ENCODE measurements at regions not wholly inside any gene's neighbourhood (a gene's known extent, or its start where the extent isn't known, plus 50 kb on each side); places are given as distances from the start of the nearest gene placed in this dataset.

GRCh38 chr5:24823625-24824024 is 178.8 kb upstream of the CDH10 start:
- no peak for TF ChIP-seq POLR2AphosphoS5 (IDR thresholded peaks at IDR 0.05; ENCODE audit: low read depth)
- TF ChIP-seq, protein P1, sequence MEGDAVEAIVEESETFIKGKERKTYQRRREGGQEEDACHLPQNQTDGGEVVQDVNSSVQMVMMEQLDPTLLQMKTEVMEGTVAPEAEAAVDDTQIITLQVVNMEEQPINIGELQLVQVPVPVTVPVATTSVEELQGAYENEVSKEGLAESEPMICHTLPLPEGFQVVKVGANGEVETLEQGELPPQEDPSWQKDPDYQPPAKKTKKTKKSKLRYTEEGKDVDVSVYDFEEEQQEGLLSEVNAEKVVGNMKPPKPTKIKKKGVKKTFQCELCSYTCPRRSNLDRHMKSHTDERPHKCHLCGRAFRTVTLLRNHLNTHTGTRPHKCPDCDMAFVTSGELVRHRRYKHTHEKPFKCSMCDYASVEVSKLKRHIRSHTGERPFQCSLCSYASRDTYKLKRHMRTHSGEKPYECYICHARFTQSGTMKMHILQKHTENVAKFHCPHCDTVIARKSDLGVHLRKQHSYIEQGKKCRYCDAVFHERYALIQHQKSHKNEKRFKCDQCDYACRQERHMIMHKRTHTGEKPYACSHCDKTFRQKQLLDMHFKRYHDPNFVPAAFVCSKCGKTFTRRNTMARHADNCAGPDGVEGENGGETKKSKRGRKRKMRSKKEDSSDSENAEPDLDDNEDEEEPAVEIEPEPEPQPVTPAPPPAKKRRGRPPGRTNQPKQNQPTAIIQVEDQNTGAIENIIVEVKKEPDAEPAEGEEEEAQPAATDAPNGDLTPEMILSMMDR (IDR thresholded peaks at IDR 0.05; ENCODE audit: insufficient read depth, low read length), result no peak
- TF ChIP-seq SPI1 (IDR thresholded peaks at IDR 0.05; ENCODE audit: borderline replicate concordance, low read depth), result no peak
- TF ChIP-seq GABPA (IDR thresholded peaks at IDR 0.05; ENCODE audit: low read depth), result no peak
- TF ChIP-seq, protein P2, sequence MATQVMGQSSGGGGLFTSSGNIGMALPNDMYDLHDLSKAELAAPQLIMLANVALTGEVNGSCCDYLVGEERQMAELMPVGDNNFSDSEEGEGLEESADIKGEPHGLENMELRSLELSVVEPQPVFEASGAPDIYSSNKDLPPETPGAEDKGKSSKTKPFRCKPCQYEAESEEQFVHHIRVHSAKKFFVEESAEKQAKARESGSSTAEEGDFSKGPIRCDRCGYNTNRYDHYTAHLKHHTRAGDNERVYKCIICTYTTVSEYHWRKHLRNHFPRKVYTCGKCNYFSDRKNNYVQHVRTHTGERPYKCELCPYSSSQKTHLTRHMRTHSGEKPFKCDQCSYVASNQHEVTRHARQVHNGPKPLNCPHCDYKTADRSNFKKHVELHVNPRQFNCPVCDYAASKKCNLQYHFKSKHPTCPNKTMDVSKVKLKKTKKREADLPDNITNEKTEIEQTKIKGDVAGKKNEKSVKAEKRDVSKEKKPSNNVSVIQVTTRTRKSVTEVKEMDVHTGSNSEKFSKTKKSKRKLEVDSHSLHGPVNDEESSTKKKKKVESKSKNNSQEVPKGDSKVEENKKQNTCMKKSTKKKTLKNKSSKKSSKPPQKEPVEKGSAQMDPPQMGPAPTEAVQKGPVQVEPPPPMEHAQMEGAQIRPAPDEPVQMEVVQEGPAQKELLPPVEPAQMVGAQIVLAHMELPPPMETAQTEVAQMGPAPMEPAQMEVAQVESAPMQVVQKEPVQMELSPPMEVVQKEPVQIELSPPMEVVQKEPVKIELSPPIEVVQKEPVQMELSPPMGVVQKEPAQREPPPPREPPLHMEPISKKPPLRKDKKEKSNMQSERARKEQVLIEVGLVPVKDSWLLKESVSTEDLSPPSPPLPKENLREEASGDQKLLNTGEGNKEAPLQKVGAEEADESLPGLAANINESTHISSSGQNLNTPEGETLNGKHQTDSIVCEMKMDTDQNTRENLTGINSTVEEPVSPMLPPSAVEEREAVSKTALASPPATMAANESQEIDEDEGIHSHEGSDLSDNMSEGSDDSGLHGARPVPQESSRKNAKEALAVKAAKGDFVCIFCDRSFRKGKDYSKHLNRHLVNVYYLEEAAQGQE (IDR thresholded peaks at IDR 0.05; ENCODE audit: insufficient replicate concordance, low read depth), result no peak
- no peak overlapping the region for H3K27ac ChIP-seq (replicated peaks)
- DNase-seq (ENCODE audit: low read depth in 1 of 2, low spot score in 1 of 2), result no peak
- H3K27me3 ChIP-seq (ENCODE audit: insufficient read depth, poor library complexity, severe bottlenecking), result no peaks in the 10 kb centered on the region
- H3K4me3 ChIP-seq (replicated peaks; ENCODE audit: insufficient read depth, low read length), result no peak overlapping the region

- no peak for DNase-seq (ENCODE audit: low read depth in 1 of 2, low spot score in 1 of 2)
- Histone ChIP-seq H3K4me3 (replicated peaks; ENCODE audit: insufficient read depth, low read length) (no peak overlapping the region), H3K27me3 (ENCODE audit: insufficient read depth, poor library complexity, severe bottlenecking) (no peaks in the 10 kb centered on the region), H3K27ac (replicated peaks) (no peak overlapping the region)
- TF ChIP-seq GABPA (IDR thresholded peaks at IDR 0.05; ENCODE audit: low read depth), result no peak
These were observed 175.1 kb upstream of the CDH10 start for GRCh38 chr5:24819841-24820240.

- H3K27me3 ChIP-seq (ENCODE audit: insufficient read depth, poor library complexity, severe bottlenecking), result no peaks in the 10 kb centered on the region
- TF ChIP-seq POLR2AphosphoS5 (IDR thresholded peaks at IDR 0.05; ENCODE audit: low read depth), result peak; percentile 55; the same call in 1 of the 2 replicates
- TF ChIP-seq SPI1 (IDR thresholded peaks at IDR 0.05; ENCODE audit: borderline replicate concordance, low read depth), result no peak
- peak; percentile 55 to 78 for DNase-seq (ENCODE audit: low read depth in 1 of 2, low spot score in 1 of 2)
- peak overlapping the region; percentile 48 for H3K27ac ChIP-seq (replicated peaks)
- no peak overlapping the region for H3K4me3 ChIP-seq (replicated peaks; ENCODE audit: insufficient read depth, low read length)
These were observed 173.2 kb upstream of the CDH10 start for GRCh38 chr5:24817966-24818365.

DNA sequence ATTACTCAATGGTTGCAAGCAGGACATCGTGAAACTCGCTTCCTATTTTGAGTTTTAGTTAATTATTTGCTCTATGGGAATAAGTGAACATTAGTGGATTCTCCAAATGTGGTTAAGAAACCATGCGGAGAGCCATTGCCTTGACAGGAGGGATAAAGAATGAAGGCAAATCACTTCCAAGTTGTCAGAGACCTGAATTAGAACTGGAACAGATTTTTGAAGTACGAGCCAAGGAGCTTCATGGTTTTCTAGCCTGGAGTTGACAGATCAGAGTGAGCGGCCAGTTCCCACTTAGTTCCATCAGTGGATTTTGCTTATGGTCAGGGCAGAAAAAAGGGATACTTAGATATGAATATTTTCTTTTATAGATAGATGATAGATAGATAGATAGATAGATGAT is 171.4 kb upstream of the CDH10 start:
- Histone ChIP-seq H3K27ac (replicated peaks) (no peak overlapping the region), H3K4me3 (replicated peaks; ENCODE audit: insufficient read depth, low read length) (no peak overlapping the region), H3K27me3 (ENCODE audit: insufficient read depth, poor library complexity, severe bottlenecking) (no peaks in the 10 kb centered on the region)
- DNase-seq (ENCODE audit: low read depth in 1 of 2, low spot score in 1 of 2), result no peak
- TF ChIP-seq, protein P1 (IDR thresholded peaks at IDR 0.05; ENCODE audit: insufficient read depth, low read length), result no peak
- TF ChIP-seq POLR2AphosphoS5 (IDR thresholded peaks at IDR 0.05; ENCODE audit: low read depth) (no peak), GABPA (IDR thresholded peaks at IDR 0.05; ENCODE audit: low read depth) (no peak), SPI1 (IDR thresholded peaks at IDR 0.05; ENCODE audit: borderline replicate concordance, low read depth) (no peak)
- TF ChIP-seq, protein P2 (IDR thresholded peaks at IDR 0.05; ENCODE audit: insufficient replicate concordance, low read depth), result no peak

DNA sequence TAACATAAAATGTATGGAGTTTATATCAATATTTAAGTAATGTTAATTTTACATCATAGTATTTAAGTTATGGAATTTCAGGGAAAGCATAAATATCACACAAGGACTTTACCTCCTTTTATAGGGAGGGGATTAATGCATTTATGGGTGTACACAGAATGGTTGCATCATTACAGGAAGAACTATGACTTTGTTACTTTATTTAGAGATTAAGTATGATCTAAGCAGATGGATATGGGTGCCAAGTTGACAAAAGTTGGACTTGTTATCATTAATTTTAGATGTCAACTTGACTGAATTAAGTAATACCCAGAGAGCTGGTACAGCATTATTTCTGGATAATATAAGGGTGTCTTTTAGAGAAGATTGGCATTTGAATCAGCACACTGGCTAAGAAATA is 160.5 kb upstream of the CDH10 start:
- TF ChIP-seq GABPA (IDR thresholded peaks at IDR 0.05; ENCODE audit: low read depth), result no peak
- no peak for TF ChIP-seq POLR2AphosphoS5 (IDR thresholded peaks at IDR 0.05; ENCODE audit: low read depth)
- TF ChIP-seq, protein P2 (IDR thresholded peaks at IDR 0.05; ENCODE audit: insufficient replicate concordance, low read depth), result no peak
- no peak overlapping the region for H3K4me3 ChIP-seq (replicated peaks; ENCODE audit: insufficient read depth, low read length)
- H3K27ac ChIP-seq (replicated peaks), result no peak overlapping the region
- H3K27me3 ChIP-seq (ENCODE audit: insufficient read depth, poor library complexity, severe bottlenecking), result no peaks in the 10 kb centered on the region
- DNase-seq (ENCODE audit: low read depth in 1 of 2, low spot score in 1 of 2), result no peak

Data from HL-60 (cell line).